Lower lobe of right lung (tissue), 2 donors: ENCODE measurements at regions not wholly inside any gene's neighbourhood (a gene's known extent, or its start where the extent isn't known, plus 50 kb on each side); places are given as distances from the start of the nearest gene placed in this dataset.
A peak's percentile ranks its signal among the peaks of the same experiment; 100 is the strongest.
"Not testable (repeated sequence)": the region's sequence is repeated elsewhere in the genome, so short reads cannot be mapped to it uniquely, and the experiment has no call there.

Source experiments
- ATAC-seq, 2 donors: fragments of 200-7000 bp; cut with Tn5 transposase; one replicate each; pipeline ENCODE4 v1.9.1; 2020 to 2022; ENCODE audit warnings: mild to moderate bottlenecking in 2 of 2, moderate library complexity in 2 of 2
- DNase-seq: peaks from one replicate; pipeline ENCODE4 v3.0.0-alpha.2; 2020
- H3K27ac ChIP-seq: fragments of 200-600 bp; one replicate; pipeline ENCODE4 v1.8.0; 2022
- H3K27me3 ChIP-seq: fragments of 200-600 bp; one replicate; pipeline ENCODE4 v1.8.0; 2022; ENCODE audit warnings: low read depth
- H3K36me3 ChIP-seq: fragments of 200-600 bp; one replicate; pipeline ENCODE4 v1.8.0; 2022; ENCODE audit warnings: mild to moderate bottlenecking
- H3K4me1 ChIP-seq: fragments of 200-600 bp; one replicate; pipeline ENCODE4 v1.8.0; 2022
- H3K4me3 ChIP-seq: fragments of 200-600 bp; one replicate; pipeline ENCODE4 v1.8.0; 2022; ENCODE audit warnings: mild to moderate bottlenecking
- H3K9me3 ChIP-seq: fragments of 200-600 bp; one replicate; pipeline ENCODE4 v1.8.0; 2022
- CTCF ChIP-seq: fragments of 200-600 bp; IDR thresholded peaks from one replicate; pipeline ENCODE4 v1.8.0; 2022; ENCODE audit warnings: antibody characterized with exemption, mild to moderate bottlenecking
- intact Hi-C: fragments of 100-400 bp; cut with DNase I; formaldehyde crosslinking; loops from one replicate; pipeline ENCODE4 v1.11.0; 2022
- donor health status: DM: no; HTN: yes; CAD: no; lungs with severe emphysema.

- H3K27ac ChIP-seq: no peak overlapping the region
- no peaks in the 10 kb centered on the region for H3K36me3 ChIP-seq
- no peaks in the 10 kb centered on the region for H3K4me1 ChIP-seq
- intact Hi-C loops: no loop called here
- no peak for ATAC-seq
- H3K27me3 ChIP-seq: no peaks in the 10 kb centered on the region
- H3K4me3 ChIP-seq: no peak overlapping the region
- no peak for DNase-seq
- H3K9me3 ChIP-seq: no peaks in the 10 kb centered on the region
- TF ChIP-seq CTCF: no peak
Measured at GRCh38 chr6:155543166-155543847, 87.7 kb upstream of the NOX3 start.

GRCh38 chr6:155542036-155542435, 86.4 kb upstream of the NOX3 start:
- intact Hi-C loops: no loop called here
- ATAC-seq (no peak), DNase-seq (no peak)
- TF ChIP-seq CTCF: no peak
- H3K27ac ChIP-seq: no peak overlapping the region
- no peaks in the 10 kb centered on the region for H3K4me1 ChIP-seq
- no peaks in the 10 kb centered on the region for H3K36me3 ChIP-seq
- no peaks in the 10 kb centered on the region for H3K9me3 ChIP-seq
- no peaks in the 10 kb centered on the region for H3K27me3 ChIP-seq
- no peak overlapping the region for H3K4me3 ChIP-seq

GRCh38 chr6:155538708-155539390, 83.2 kb upstream of the NOX3 start:
- Histone ChIP-seq H3K36me3 (no peaks in the 10 kb centered on the region), H3K9me3 (no peaks in the 10 kb centered on the region), H3K4me3 (no peak overlapping the region), H3K4me1 (no peaks in the 10 kb centered on the region), H3K27me3 (no peaks in the 10 kb centered on the region), H3K27ac (no peak overlapping the region)
- no peak for TF ChIP-seq CTCF
- DNase-seq (no peak), ATAC-seq (no peak)
- intact Hi-C loops: no loop called here

GRCh38 chr6:155534678-155535077, 79.0 kb upstream of the NOX3 start:
- peaks cover 6% of the 10 kb centered on the region for H3K9me3 ChIP-seq
- intact Hi-C loops: loop anchor here (5.0 kb wide), 1 partner anchor 207 kb away; no protein-coding TSS in a partner anchor

GRCh38 chr6:155530219-155530834, 74.7 kb upstream of the NOX3 start:
- intact Hi-C loops: loop anchor here (5.0 kb wide), 1 partner anchor 203 kb away; no protein-coding TSS in a partner anchor
- DNase-seq: no peak
- Histone ChIP-seq H3K36me3 (no peaks in the 10 kb centered on the region), H3K4me3 (no peak overlapping the region), H3K27ac (no peak overlapping the region), H3K27me3 (no peaks in the 10 kb centered on the region), H3K4me1 (peaks cover 21% of the 10 kb centered on the region), H3K9me3 (peaks cover 6% of the 10 kb centered on the region)
- peak in 1 of 2 donors; percentile 58 for ATAC-seq
- peak; percentile 65 for TF ChIP-seq CTCF

More at GRCh38 chr6:155534678-155535077, 79.0 kb upstream of the NOX3 start:
- Histone ChIP-seq H3K27ac (no peak overlapping the region), H3K27me3 (no peaks in the 10 kb centered on the region), H3K36me3 (no peaks in the 10 kb centered on the region), H3K4me1 (peaks cover 7% of the 10 kb centered on the region), H3K4me3 (no peak overlapping the region)
- DNase-seq (no peak), ATAC-seq (no peak)
- no peak for TF ChIP-seq CTCF

GRCh38 chr6:155529814-155530213, 74.2 kb upstream of the NOX3 start:
- not testable (repeated sequence) for H3K9me3 ChIP-seq, H3K27ac ChIP-seq, H3K4me3 ChIP-seq, DNase-seq, H3K27me3 ChIP-seq, H3K36me3 ChIP-seq, ATAC-seq
- intact Hi-C loops: loop anchor here (5.0 kb wide), 1 partner anchor 203 kb away; no protein-coding TSS in a partner anchor
- H3K4me1 ChIP-seq: peaks cover 21% of the 10 kb centered on the region
